ENCODE measurements at regions not wholly inside any gene's neighbourhood (a gene's known extent, or its start where the extent isn't known, plus 50 kb on each side); places are given as distances from the start of the nearest gene placed in this dataset.

GRCh38 chr9:28888806-28889205 lies 1315.5 kb upstream of the C9orf72 start:
- no peak for TF ChIP-seq CTCF (IDR thresholded peaks at IDR 0.05)
- TF ChIP-seq POLR2A (IDR thresholded peaks at IDR 0.05) = no peak

Data from thyroid gland (tissue), 4 donors.